CD8-positive, alpha-beta memory T cell (primary cell): ENCODE measurements at regions not wholly inside any gene's neighbourhood (a gene's known extent, or its start where the extent isn't known, plus 50 kb on each side); places are given as distances from the start of the nearest gene placed in this dataset.

Experiments
- CTCF ChIA-PET: fragments of 350-600 bp; sonication (Branson Sonifier 250); formaldehyde crosslinking; loops from one replicate; lab custom pipeline; 2021; ENCODE audit warnings: antibody characterized with exemption; lab: Charles Lee
- POLR2A ChIA-PET: fragments of 350-600 bp; sonication (Branson Sonifier 250); formaldehyde crosslinking; loops from one replicate; lab custom pipeline; 2021; ENCODE audit warnings: antibody characterized with exemption; lab: Charles Lee
- DNase-seq, 5 donors: peaks; one replicate each; pipeline versions ENCODE4 v3.0.0 to v3.0.0-alpha.2; 2020 to 2022; ENCODE audit warnings: mixed read lengths in 1 of 5
- H3K27ac ChIP-seq: one replicate; pipeline ENCODE4 v1.7.0; 2013; ENCODE audit warnings: low read depth, mild to moderate bottlenecking, low read length, moderate library complexity
- H3K27me3 ChIP-seq: 2 replicates; pipeline ENCODE4 v1.7.0; 2013; ENCODE audit warnings: low read length, mild to moderate bottlenecking; ENCODE audit not compliant: insufficient read depth, poor library complexity, severe bottlenecking
- H3K36me3 ChIP-seq: 2 replicates; pipeline ENCODE4 v1.7.0; 2013; ENCODE audit warnings: mild to moderate bottlenecking, low read length, moderate library complexity; ENCODE audit not compliant: insufficient read depth
- H3K4me1 ChIP-seq: 2 replicates; pipeline ENCODE4 v1.7.0; 2013; ENCODE audit warnings: mild to moderate bottlenecking, low read length, moderate library complexity; ENCODE audit not compliant: insufficient read depth
- H3K4me3 ChIP-seq: 2 replicates; pipeline ENCODE4 v1.7.0; 2013; ENCODE audit warnings: mild to moderate bottlenecking, low read length
- H3K9me3 ChIP-seq: 2 replicates; pipeline ENCODE4 v1.7.0; 2013; ENCODE audit warnings: mild to moderate bottlenecking, low read length
- H3K27ac Mint-ChIP-seq, 8 donors: one replicate each; pipeline ENCODE4 v1.8.0; 2020 to 2021; ENCODE audit warnings: mixed read lengths in 8 of 8, mild to moderate bottlenecking in 6 of 8, inconsistent platforms in 3 of 8, moderate library complexity in 3 of 8
- H3K27me3 Mint-ChIP-seq, 2 donors: one replicate each; pipeline ENCODE4 v1.8.0; 2020 to 2021; ENCODE audit warnings: mixed read lengths in 2 of 2, mild to moderate bottlenecking in 1 of 2, moderate library complexity in 1 of 2
- H3K36me3 Mint-ChIP-seq, 3 donors: one replicate each; pipeline ENCODE4 v1.8.0; 2020 to 2021; ENCODE audit warnings: mixed read lengths in 3 of 3, inconsistent platforms in 1 of 3, mild to moderate bottlenecking in 1 of 3
- H3K4me1 Mint-ChIP-seq, 3 donors: one replicate each; pipeline ENCODE4 v1.8.0; 2020 to 2021; ENCODE audit warnings: mixed read lengths in 3 of 3, inconsistent platforms in 1 of 3, mild to moderate bottlenecking in 1 of 3
- H3K4me3 Mint-ChIP-seq, 7 donors: one replicate each; pipeline ENCODE4 v1.8.0; 2020 to 2021; ENCODE audit warnings: mixed read lengths in 7 of 7, mild to moderate bottlenecking in 6 of 7, moderate library complexity in 4 of 7, inconsistent platforms in 2 of 7
- H3K9me3 Mint-ChIP-seq, 5 donors: one replicate each; pipeline ENCODE4 v1.8.0; 2020 to 2022; ENCODE audit warnings: mixed read lengths in 5 of 5, mild to moderate bottlenecking in 3 of 5, moderate library complexity in 2 of 5, inconsistent platforms in 1 of 5

GRCh38 chr13:111035861-111036260 lies 79.2 kb upstream of the ARHGEF7 start:
- CTCF ChIA-PET: no interaction called here
- no peak overlapping the region for H3K4me3 Mint-ChIP-seq
- H3K9me3 Mint-ChIP-seq: no peaks in the 10 kb centered on the region

GRCh38 chr13:111034811-111035210 lies 80.3 kb upstream of the ARHGEF7 start:
- DNase-seq: no peak
- Mint-ChIP-seq H3K36me3 (no peaks in the 10 kb centered on the region), H3K9me3 (no peaks in the 10 kb centered on the region), H3K4me1 (no peaks in the 10 kb centered on the region), H3K27ac (no peak overlapping the region), H3K27me3 (peaks cover 17 to 26% of the 10 kb centered on the region in 2 donors), H3K4me3 (no peak overlapping the region)
- H3K4me1 ChIP-seq: no peaks in the 10 kb centered on the region
- POLR2A ChIA-PET: no interaction called here
- H3K27ac ChIP-seq: no peak overlapping the region
- no peaks in the 10 kb centered on the region for H3K9me3 ChIP-seq
- H3K36me3 ChIP-seq: no peaks in the 10 kb centered on the region
- no peaks in the 10 kb centered on the region for H3K27me3 ChIP-seq
- CTCF ChIA-PET: no interaction called here
- no peak overlapping the region for H3K4me3 ChIP-seq

More at GRCh38 chr13:111035861-111036260, 79.2 kb upstream of the ARHGEF7 start:
- peaks cover 17 to 25% of the 10 kb centered on the region in 2 donors for H3K27me3 Mint-ChIP-seq
- Histone ChIP-seq H3K36me3 (no peaks in the 10 kb centered on the region), H3K9me3 (no peaks in the 10 kb centered on the region), H3K27ac (no peak overlapping the region), H3K4me3 (no peak overlapping the region), H3K4me1 (no peaks in the 10 kb centered on the region), H3K27me3 (no peaks in the 10 kb centered on the region)
- no peak overlapping the region for H3K27ac Mint-ChIP-seq
- H3K36me3 Mint-ChIP-seq: no peaks in the 10 kb centered on the region
- no peak for DNase-seq
- H3K4me1 Mint-ChIP-seq: no peaks in the 10 kb centered on the region
- POLR2A ChIA-PET: no interaction called here

- H3K4me1 Mint-ChIP-seq: no peaks in the 10 kb centered on the region
- no peaks in the 10 kb centered on the region for H3K36me3 Mint-ChIP-seq
- no peak overlapping the region for H3K4me3 Mint-ChIP-seq
- Histone ChIP-seq H3K4me3 (no peak overlapping the region), H3K27ac (no peak overlapping the region), H3K27me3 (no peaks in the 10 kb centered on the region), H3K36me3 (no peaks in the 10 kb centered on the region), H3K9me3 (no peaks in the 10 kb centered on the region), H3K4me1 (no peaks in the 10 kb centered on the region)
- POLR2A ChIA-PET: no interaction called here
- no peak for DNase-seq
- H3K27ac Mint-ChIP-seq: no peak overlapping the region
- H3K9me3 Mint-ChIP-seq: no peaks in the 10 kb centered on the region
- CTCF ChIA-PET: no interaction called here
- H3K27me3 Mint-ChIP-seq: peaks cover 16 to 32% of the 10 kb centered on the region in 2 donors
Observed at GRCh38 chr13:111033172-111034130, 81.7 kb upstream of the ARHGEF7 start.

GRCh38 chr13:111031531-111031961 lies 83.6 kb upstream of the ARHGEF7 start:
- Mint-ChIP-seq H3K36me3 (no peaks in the 10 kb centered on the region), H3K9me3 (no peaks in the 10 kb centered on the region), H3K27ac (peak overlapping the region in 1 of 8 donors; percentile 21), H3K4me1 (no peaks in the 10 kb centered on the region), H3K27me3 (peaks cover 12 to 37% of the 10 kb centered on the region in 2 donors), H3K4me3 (no peak overlapping the region)
- Histone ChIP-seq H3K36me3 (no peaks in the 10 kb centered on the region), H3K4me3 (no peak overlapping the region), H3K27ac (no peak overlapping the region), H3K4me1 (no peaks in the 10 kb centered on the region), H3K27me3 (no peaks in the 10 kb centered on the region), H3K9me3 (no peaks in the 10 kb centered on the region)
- ChIA-PET CTCF (interaction anchor here (1.2 kb wide), 1 partner anchor 9 kb away, joined by 3 read pairs; no protein-coding TSS in a partner anchor), POLR2A (no interaction called here)
- DNase-seq: no peak

- H3K27ac Mint-ChIP-seq: no peak overlapping the region
- no peak for DNase-seq
- peaks cover 12 to 37% of the 10 kb centered on the region in 2 donors for H3K27me3 Mint-ChIP-seq
- CTCF ChIA-PET: no interaction called here
- H3K36me3 ChIP-seq: no peaks in the 10 kb centered on the region
- H3K4me3 ChIP-seq: no peak overlapping the region
- H3K9me3 ChIP-seq: no peaks in the 10 kb centered on the region
- no peaks in the 10 kb centered on the region for H3K36me3 Mint-ChIP-seq
- H3K27me3 ChIP-seq: no peaks in the 10 kb centered on the region
- no peaks in the 10 kb centered on the region for H3K4me1 ChIP-seq
- H3K4me1 Mint-ChIP-seq: no peaks in the 10 kb centered on the region
- no peaks in the 10 kb centered on the region for H3K9me3 Mint-ChIP-seq
- H3K27ac ChIP-seq: no peak overlapping the region
- POLR2A ChIA-PET: no interaction called here
- H3K4me3 Mint-ChIP-seq: peak overlapping the region in 1 of 7 donors; percentile 63
Observed at GRCh38 chr13:111029957-111030609, 85.0 kb upstream of the ARHGEF7 start.

- no peaks in the 10 kb centered on the region for H3K9me3 ChIP-seq
- ChIA-PET POLR2A (no interaction called here), CTCF (no interaction called here)
- no peak overlapping the region for H3K4me3 Mint-ChIP-seq
- no peaks in the 10 kb centered on the region for H3K27me3 ChIP-seq
- H3K36me3 ChIP-seq: no peaks in the 10 kb centered on the region
- H3K27me3 Mint-ChIP-seq: peaks cover 6 to 39% of the 10 kb centered on the region in 2 donors
- peaks cover 0 to 5% (median 0%) of the 10 kb centered on the region in 3 donors for H3K4me1 Mint-ChIP-seq
- no peak for DNase-seq
- H3K36me3 Mint-ChIP-seq: no peaks in the 10 kb centered on the region
- H3K4me3 ChIP-seq: no peak overlapping the region
- H3K27ac Mint-ChIP-seq: no peak overlapping the region
- no peaks in the 10 kb centered on the region for H3K4me1 ChIP-seq
- no peak overlapping the region for H3K27ac ChIP-seq
- H3K9me3 Mint-ChIP-seq: peaks cover 0 to 6% (median 4%) of the 10 kb centered on the region in 5 donors
Observed at GRCh38 chr13:111027458-111028439, 87.4 kb upstream of the ARHGEF7 start.

GRCh38 chr13:111025310-111025709 lies 89.8 kb upstream of the ARHGEF7 start:
- Mint-ChIP-seq H3K4me3 (no peak overlapping the region), H3K27ac (no peak overlapping the region), H3K27me3 (peaks cover 10 to 34% of the 10 kb centered on the region in 2 donors), H3K9me3 (peaks cover 7 to 26% (median 22%) of the 10 kb centered on the region in 5 donors), H3K36me3 (peaks cover 0 to 4% (median 0%) of the 10 kb centered on the region in 3 donors), H3K4me1 (peaks cover 0 to 5% (median 0%) of the 10 kb centered on the region in 3 donors)
- Histone ChIP-seq H3K9me3 (no peaks in the 10 kb centered on the region), H3K27ac (no peak overlapping the region), H3K36me3 (no peaks in the 10 kb centered on the region), H3K27me3 (no peaks in the 10 kb centered on the region), H3K4me1 (no peaks in the 10 kb centered on the region), H3K4me3 (no peak overlapping the region)
- DNase-seq: no peak
- ChIA-PET POLR2A (no interaction called here), CTCF (no interaction called here)
